IMR-90 (cell line): ENCODE measurements at regions not wholly inside any gene's neighbourhood (a gene's known extent, or its start where the extent isn't known, plus 50 kb on each side); places are given as distances from the start of the nearest gene placed in this dataset.

Experiments used
- ATAC-seq: fragments of 200-7000 bp; cut with Tn5 transposase; 2 replicates; pipeline ENCODE4 v1.9.1; 2020; ENCODE audit warnings: low read depth, mild to moderate bottlenecking, moderate library complexity
- BruUV-seq: library from RNA; stranded (reverse); fragments of 400-500 nt; replicated peaks from 2 replicates; lab custom pipeline; 2021; lab: Mats Ljungman, UMichigan
- CTCF ChIA-PET: fragments of 300-600 bp; formaldehyde crosslinking; extraction: SDS; loops from one replicate; lab custom pipeline; 2021; ENCODE audit warnings: antibody characterized with exemption; lab: Yijun Ruan, JAX
- POLR2A ChIA-PET: fragments of 300-600 bp; sonication (Branson Sonifier 250); formaldehyde crosslinking; loops from one replicate; lab custom pipeline; 2022; ENCODE audit warnings: antibody characterized with exemption; ENCODE audit not compliant: unreplicated experiment; lab: Charles Lee
- DNase-seq: peaks from one replicate; pipeline ENCODE4 v3.0.0; 2013
- H2AFZ ChIP-seq: replicated peaks from 2 replicates; pipeline ENCODE3; 2013; ENCODE audit warnings: low read length, mild to moderate bottlenecking; ENCODE audit not compliant: poor library complexity
- H2AK5ac ChIP-seq: 2 replicates; pipeline ENCODE4 v1.6.1; 2013; ENCODE audit warnings: low read depth, low read length, inconsistent platforms
- H2AK9ac ChIP-seq: replicated peaks from 2 replicates; pipeline ENCODE3; 2013; ENCODE audit warnings: mild to moderate bottlenecking, low read depth, low read length, moderate library complexity; ENCODE audit not compliant: poor library complexity
- H2BK120ac ChIP-seq: 2 replicates; pipeline ENCODE4 v1.6.1; 2013; ENCODE audit warnings: low read depth, low read length, inconsistent platforms
- H2BK15ac ChIP-seq: 3 replicates; pipeline ENCODE4 v1.6.1; 2013; ENCODE audit warnings: low read depth, low read length, inconsistent platforms
- H2BK20ac ChIP-seq: 2 replicates; pipeline ENCODE4 v1.6.1; 2013; ENCODE audit warnings: low read depth, mild to moderate bottlenecking, inconsistent platforms, low read length, moderate library complexity
- H2BK5ac ChIP-seq: 2 replicates; pipeline ENCODE4 v1.6.1; 2013; ENCODE audit warnings: mild to moderate bottlenecking, low read depth, low read length, inconsistent platforms; ENCODE audit not compliant: poor library complexity, severe bottlenecking
- H3K14ac ChIP-seq: replicated peaks from 2 replicates; pipeline ENCODE4 v1.6.1; 2013; ENCODE audit warnings: low read depth, low read length, inconsistent platforms
- H3K18ac ChIP-seq: 2 replicates; pipeline ENCODE4 v1.6.1; 2013; ENCODE audit warnings: low read depth, low read length, control low read depth
- H3K23ac ChIP-seq: 2 replicates; pipeline ENCODE4 v1.6.1; 2013; ENCODE audit warnings: low read depth, low read length, inconsistent platforms
- H3K27ac ChIP-seq: 2 replicates; pipeline ENCODE4 v1.5.1; 2013; ENCODE audit warnings: mild to moderate bottlenecking, control low read depth, low read length; ENCODE audit not compliant: insufficient read depth
- H3K27me3 ChIP-seq: 2 replicates; pipeline ENCODE4 v1.6.1; 2013; ENCODE audit warnings: low read length; ENCODE audit not compliant: control insufficient read depth, insufficient read depth
- H3K36me3 ChIP-seq: 2 replicates; pipeline ENCODE4 v1.6.1; 2013; ENCODE audit warnings: low read length, mixed read lengths; ENCODE audit not compliant: control insufficient read depth, insufficient read depth
- H3K4ac ChIP-seq: 2 replicates; pipeline ENCODE4 v1.6.1; 2013; ENCODE audit warnings: low read depth, low read length, inconsistent platforms
- H3K4me1 ChIP-seq: 2 replicates; pipeline ENCODE4 v1.6.1; 2013; ENCODE audit warnings: low read length, mixed read lengths; ENCODE audit not compliant: control insufficient read depth, insufficient read depth
- H3K4me2 ChIP-seq: 2 replicates; pipeline ENCODE4 v1.6.1; 2013; ENCODE audit warnings: low read depth, mild to moderate bottlenecking, control low read depth, low read length, moderate library complexity
- H3K4me3 ChIP-seq: 2 replicates; pipeline ENCODE4 v1.5.1; 2013; ENCODE audit warnings: low read depth, mild to moderate bottlenecking, control low read depth, low read length, moderate library complexity; ENCODE audit not compliant: insufficient read depth
- H3K56ac ChIP-seq: 2 replicates; pipeline ENCODE4 v1.6.1; 2013; ENCODE audit warnings: low read length, inconsistent platforms; ENCODE audit not compliant: insufficient read depth; ENCODE audit errors: extremely low read depth
- H3K79me1 ChIP-seq, 2 experiments: 2 replicates each; pipeline ENCODE4 v1.6.1; 2013; ENCODE audit warnings: low read length in 2 of 2, inconsistent platforms in 1 of 2, low read depth in 1 of 2
- H3K9ac ChIP-seq: 2 replicates; pipeline ENCODE4 v1.6.1; 2013; ENCODE audit warnings: low read depth, low read length, control low read depth
- H3K9me1 ChIP-seq: 2 replicates; pipeline ENCODE4 v1.6.1; 2013; ENCODE audit warnings: low read length, inconsistent platforms; ENCODE audit not compliant: insufficient read depth
- H3K9me3 ChIP-seq: 2 replicates; pipeline ENCODE4 v1.6.1; 2013; ENCODE audit warnings: low read length; ENCODE audit not compliant: control insufficient read depth, insufficient read depth
- H4K20me1 ChIP-seq: 2 replicates; pipeline ENCODE4 v1.6.1; 2013; ENCODE audit warnings: low read length, inconsistent platforms; ENCODE audit not compliant: insufficient read depth
- H4K5ac ChIP-seq: 2 replicates; pipeline ENCODE4 v1.6.1; 2013; ENCODE audit warnings: mild to moderate bottlenecking, low read depth, low read length, control low read depth
- H4K8ac ChIP-seq, 2 experiments: 2 replicates each; pipeline ENCODE4 v1.6.1; 2013; ENCODE audit warnings: low read depth in 2 of 2, low read length in 2 of 2, control low read depth in 1 of 2, inconsistent platforms in 1 of 2
- H4K91ac ChIP-seq: 2 replicates; pipeline ENCODE4 v1.6.1; 2013; ENCODE audit warnings: low read depth, low read length, inconsistent platforms; ENCODE audit not compliant: insufficient read depth
- CEBPB ChIP-seq: IDR thresholded peaks from 2 replicates; pipeline ENCODE4 v1.6.1; 2012; ENCODE audit warnings: low read depth, low read length, improper control_type of control experiment
- CHD1 ChIP-seq: IDR thresholded peaks from 2 replicates; pipeline ENCODE4 v1.6.1; 2012; ENCODE audit warnings: low read depth, low read length, improper control_type of control experiment
- FOS ChIP-seq: fragments of 150-350 bp; IDR thresholded peaks from 2 replicates; pipeline ENCODE4 v1.6.1; 2016; ENCODE audit warnings: low read depth, low read length
- MAZ ChIP-seq: IDR thresholded peaks from 2 replicates; pipeline ENCODE4 v1.6.1; 2012; ENCODE audit warnings: low read depth, mild to moderate bottlenecking, low read length, improper control_type of control experiment, moderate library complexity, borderline replicate concordance
- RAD21 ChIP-seq: IDR thresholded peaks from 2 replicates; pipeline ENCODE4 v1.6.1; 2012; ENCODE audit warnings: low read length, improper control_type of control experiment
- RCOR1 ChIP-seq: IDR thresholded peaks from 2 replicates; pipeline ENCODE4 v1.6.1; 2012; ENCODE audit warnings: mild to moderate bottlenecking, low read length, improper control_type of control experiment; ENCODE audit not compliant: insufficient replicate concordance
- RFX5 ChIP-seq: IDR thresholded peaks from 2 replicates; pipeline ENCODE4 v1.8.0; 2012; ENCODE audit warnings: low read depth, mild to moderate bottlenecking, low read length, moderate library complexity
- WGBS, 2 experiments: methylation state at CpG; one replicate each; pipeline versions ENCODE4 v1.1.5 to v1.1.7; 2013; ENCODE audit warnings: missing lambda C conversion rate in 2 of 2; ENCODE audit not compliant: insufficient read length in 1 of 2; ENCODE audit errors: extremely low coverage in 2 of 2; 5-methylcytosine and 5-hydroxymethylcytosine counted together
- dilution Hi-C: fragments of 300-500 bp; cut with HindIII; formaldehyde crosslinking; loops from one replicate; pipeline ENCODE4 v1.14.3; 2018; ENCODE audit warnings: low sequenced_read_pairs; ENCODE audit not compliant: unreplicated experiment
- in situ Hi-C: fragments of 300-500 bp; cut with MboI; formaldehyde crosslinking; loops from 3 replicates; pipeline ENCODE4 v1.14.3; 2019; ENCODE audit warnings: low sequenced_read_pairs, inconsistent platforms, mixed read lengths
- intact Hi-C: fragments of 100-400 bp; cut with micrococcal nuclease; formaldehyde crosslinking; loops from 2 replicates; pipeline ENCODE4 v1.10.0; 2022
- TF ChIP-seq, protein P1 (sequence below): fragments of 150-350 bp; IDR thresholded peaks from 2 replicates; pipeline ENCODE4 v1.6.1; 2016; ENCODE audit warnings: low read depth, mild to moderate bottlenecking, low read length, moderate library complexity, borderline replicate concordance

DNA sequence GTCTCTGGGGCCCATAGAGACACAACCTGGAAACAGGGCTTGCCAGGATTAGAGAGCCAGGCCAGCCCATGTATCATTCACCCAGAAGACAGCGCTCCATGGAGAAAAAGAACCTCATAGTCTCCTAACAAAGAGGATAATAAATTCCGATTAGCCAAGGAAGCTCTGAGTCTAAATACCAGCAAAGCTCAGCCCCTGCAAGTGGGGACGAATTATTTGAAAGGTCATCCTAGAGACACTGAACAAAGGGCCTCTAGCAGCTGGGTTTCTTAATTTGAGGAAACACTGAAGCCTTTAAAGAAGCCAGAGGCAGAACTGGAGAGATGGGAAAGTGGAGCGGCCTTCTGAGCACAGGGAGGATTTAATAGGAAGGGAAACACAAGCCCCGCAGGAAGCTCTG, 287.1 kb upstream of the ZNF462 start:
- Histone ChIP-seq H4K20me1 (no peaks in the 10 kb centered on the region), H3K9me1 (no peaks in the 10 kb centered on the region), H4K5ac (no peak overlapping the region), H3K27me3 (no peaks in the 10 kb centered on the region), H2AK5ac (no peak overlapping the region), H2BK5ac (no peak overlapping the region), H2AFZ (no peak overlapping the region), H3K23ac (no peak overlapping the region), H3K14ac (no peak overlapping the region), H3K56ac (no peak overlapping the region), H3K36me3 (no peaks in the 10 kb centered on the region), H3K9me3 (peaks cover 8% of the 10 kb centered on the region), H4K8ac (no peak overlapping the region), H3K4me1 (no peaks in the 10 kb centered on the region), H3K4me3 (no peak overlapping the region), H3K9ac (no peak overlapping the region), H3K27ac (no peak overlapping the region), H3K79me1 (no peaks in the 10 kb centered on the region), H3K4me2 (no peak overlapping the region), H3K4ac (no peak overlapping the region), H2BK20ac (no peak overlapping the region), H3K18ac (no peak overlapping the region), H2AK9ac (no peak overlapping the region), H2BK120ac (no peak overlapping the region), H4K91ac (no peak overlapping the region), H2BK15ac (no peak overlapping the region)
- BruUV-seq = no TSS peak
- TF ChIP-seq RAD21 (no peak), RCOR1 (no peak), CHD1 (no peak), RFX5 (no peak), CEBPB (no peak), MAZ (no peak), FOS (no peak)
- TF ChIP-seq, protein P1, sequence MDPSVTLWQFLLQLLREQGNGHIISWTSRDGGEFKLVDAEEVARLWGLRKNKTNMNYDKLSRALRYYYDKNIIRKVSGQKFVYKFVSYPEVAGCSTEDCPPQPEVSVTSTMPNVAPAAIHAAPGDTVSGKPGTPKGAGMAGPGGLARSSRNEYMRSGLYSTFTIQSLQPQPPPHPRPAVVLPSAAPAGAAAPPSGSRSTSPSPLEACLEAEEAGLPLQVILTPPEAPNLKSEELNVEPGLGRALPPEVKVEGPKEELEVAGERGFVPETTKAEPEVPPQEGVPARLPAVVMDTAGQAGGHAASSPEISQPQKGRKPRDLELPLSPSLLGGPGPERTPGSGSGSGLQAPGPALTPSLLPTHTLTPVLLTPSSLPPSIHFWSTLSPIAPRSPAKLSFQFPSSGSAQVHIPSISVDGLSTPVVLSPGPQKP = no peak
- POLR2A ChIA-PET = no interaction called here
- no peak for DNase-seq
- no peak for ATAC-seq
- CTCF ChIA-PET = no interaction called here
- 50% methylated on average over 1 of the region's 5 CpGs; no CpG with 5 or more reads in 1 of the 2 experiments for WGBS, 2 experiments
- dilution Hi-C loops (no loop called here), in situ Hi-C loops (no loop called here), intact Hi-C loops (no loop called here)
